ES-I3 (cell line): ENCODE measurements at regions not wholly inside any gene's neighbourhood (a gene's known extent, or its start where the extent isn't known, plus 50 kb on each side); places are given as distances from the start of the nearest gene placed in this dataset.

Experiments used
- H3K36me3 ChIP-seq: 2 replicates; pipeline ENCODE4 v1.6.1; 2013; ENCODE audit warnings: mild to moderate bottlenecking, low read length, control low read depth, moderate library complexity; ENCODE audit not compliant: insufficient read depth
- H3K4me1 ChIP-seq: 2 replicates; pipeline ENCODE4 v1.6.1; 2013; ENCODE audit warnings: mild to moderate bottlenecking, control low read depth, low read length; ENCODE audit not compliant: insufficient read depth
- H3K9ac ChIP-seq: 2 replicates; pipeline ENCODE4 v1.6.1; 2013; ENCODE audit warnings: low read depth, mild to moderate bottlenecking, low read length, moderate library complexity
- H3K9me3 ChIP-seq: 2 replicates; pipeline ENCODE4 v1.6.1; 2013; ENCODE audit warnings: mild to moderate bottlenecking, low read length, moderate library complexity; ENCODE audit not compliant: control insufficient read depth, insufficient read depth

- H3K4me1 ChIP-seq, result no peaks in the 10 kb centered on the region
- H3K9ac ChIP-seq, result no peak overlapping the region
- no peaks in the 10 kb centered on the region for H3K36me3 ChIP-seq
- peaks cover 4% of the 10 kb centered on the region; the same call in 1 of the 2 replicates for H3K9me3 ChIP-seq
Observed at GRCh38 chr2:34909992-34910705, 1311.0 kb upstream of the FAM98A start.

- Histone ChIP-seq H3K9ac (no peak overlapping the region), H3K9me3 (no peaks in the 10 kb centered on the region), H3K4me1 (no peaks in the 10 kb centered on the region), H3K36me3 (no peaks in the 10 kb centered on the region)
Observed at GRCh38 chr2:34907812-34908211, 1308.7 kb upstream of the FAM98A start.

- no peaks in the 10 kb centered on the region for H3K4me1 ChIP-seq
- H3K9me3 ChIP-seq, result no peaks in the 10 kb centered on the region
Observed at GRCh38 chr2:34901739-34902138, 1302.6 kb upstream of the FAM98A start.

GRCh38 chr2:34899079-34899478, 1300.0 kb upstream of the FAM98A start:
- Histone ChIP-seq H3K4me1 (no peaks in the 10 kb centered on the region), H3K9ac (no peak overlapping the region), H3K36me3 (no peaks in the 10 kb centered on the region), H3K9me3 (no peaks in the 10 kb centered on the region)

More at GRCh38 chr2:34901739-34902138, 1302.6 kb upstream of the FAM98A start:
- Histone ChIP-seq H3K9ac (no peak overlapping the region), H3K36me3 (no peaks in the 10 kb centered on the region)

- H3K9ac ChIP-seq, result no peak overlapping the region
- H3K4me1 ChIP-seq, result no peaks in the 10 kb centered on the region
Observed at GRCh38 chr2:34892766-34893165, 1293.7 kb upstream of the FAM98A start.

GRCh38 chr2:34892256-34892655, 1293.2 kb upstream of the FAM98A start:
- H3K9me3 ChIP-seq, result no peaks in the 10 kb centered on the region
- no peak overlapping the region for H3K9ac ChIP-seq
- no peaks in the 10 kb centered on the region for H3K36me3 ChIP-seq
- no peaks in the 10 kb centered on the region for H3K4me1 ChIP-seq

More at GRCh38 chr2:34892766-34893165, 1293.7 kb upstream of the FAM98A start:
- Histone ChIP-seq H3K36me3 (no peaks in the 10 kb centered on the region), H3K9me3 (no peaks in the 10 kb centered on the region)

GRCh38 chr2:34875091-34875745, 1276.1 kb upstream of the FAM98A start:
- H3K9me3 ChIP-seq, result no peaks in the 10 kb centered on the region

GRCh38 chr2:34853646-34854045, 1254.5 kb upstream of the FAM98A start:
- Histone ChIP-seq H3K36me3 (no peaks in the 10 kb centered on the region), H3K4me1 (no peaks in the 10 kb centered on the region), H3K9ac (no peak overlapping the region), H3K9me3 (no peaks in the 10 kb centered on the region)

More at GRCh38 chr2:34875091-34875745, 1276.1 kb upstream of the FAM98A start:
- Histone ChIP-seq H3K9ac (no peak overlapping the region), H3K36me3 (no peaks in the 10 kb centered on the region), H3K4me1 (peaks cover 14% of the 10 kb centered on the region; the same call in 1 of the 2 replicates)

- Histone ChIP-seq H3K9ac (no peak overlapping the region), H3K36me3 (no peaks in the 10 kb centered on the region), H3K9me3 (no peaks in the 10 kb centered on the region), H3K4me1 (no peaks in the 10 kb centered on the region)
Observed at GRCh38 chr2:34851804-34852203, 1252.7 kb upstream of the FAM98A start.

- Histone ChIP-seq H3K9ac (no peak overlapping the region), H3K9me3 (no peaks in the 10 kb centered on the region), H3K4me1 (no peaks in the 10 kb centered on the region), H3K36me3 (no peaks in the 10 kb centered on the region)
Observed at GRCh38 chr2:34849827-34850226, 1250.7 kb upstream of the FAM98A start.

GRCh38 chr2:34848691-34849090, 1249.6 kb upstream of the FAM98A start:
- Histone ChIP-seq H3K4me1 (no peaks in the 10 kb centered on the region), H3K9ac (no peak overlapping the region), H3K36me3 (no peaks in the 10 kb centered on the region), H3K9me3 (no peaks in the 10 kb centered on the region)

- Histone ChIP-seq H3K9ac (no peak overlapping the region), H3K4me1 (no peaks in the 10 kb centered on the region), H3K9me3 (no peaks in the 10 kb centered on the region), H3K36me3 (no peaks in the 10 kb centered on the region)
Observed at GRCh38 chr2:34848132-34848531, 1249.0 kb upstream of the FAM98A start.

GRCh38 chr2:34844629-34845028, 1245.5 kb upstream of the FAM98A start:
- Histone ChIP-seq H3K9ac (no peak overlapping the region), H3K9me3 (no peaks in the 10 kb centered on the region), H3K4me1 (no peaks in the 10 kb centered on the region)

GRCh38 chr2:34838408-34838807, 1239.3 kb upstream of the FAM98A start:
- Histone ChIP-seq H3K36me3 (no peaks in the 10 kb centered on the region), H3K4me1 (no peaks in the 10 kb centered on the region), H3K9me3 (peaks cover 6% of the 10 kb centered on the region; the same call in 1 of the 2 replicates), H3K9ac (no peak overlapping the region)

More at GRCh38 chr2:34844629-34845028, 1245.5 kb upstream of the FAM98A start:
- no peaks in the 10 kb centered on the region for H3K36me3 ChIP-seq

- no peak overlapping the region for H3K9ac ChIP-seq
- H3K4me1 ChIP-seq, result no peaks in the 10 kb centered on the region
- peaks cover 6% of the 10 kb centered on the region; the same call in 1 of the 2 replicates for H3K9me3 ChIP-seq
- H3K36me3 ChIP-seq, result no peaks in the 10 kb centered on the region
Observed at GRCh38 chr2:34836361-34836760, 1237.3 kb upstream of the FAM98A start.
